ENCODE measurements at regions not wholly inside any gene's neighbourhood (a gene's known extent, or its start where the extent isn't known, plus 50 kb on each side); places are given as distances from the start of the nearest gene placed in this dataset.

DNA sequence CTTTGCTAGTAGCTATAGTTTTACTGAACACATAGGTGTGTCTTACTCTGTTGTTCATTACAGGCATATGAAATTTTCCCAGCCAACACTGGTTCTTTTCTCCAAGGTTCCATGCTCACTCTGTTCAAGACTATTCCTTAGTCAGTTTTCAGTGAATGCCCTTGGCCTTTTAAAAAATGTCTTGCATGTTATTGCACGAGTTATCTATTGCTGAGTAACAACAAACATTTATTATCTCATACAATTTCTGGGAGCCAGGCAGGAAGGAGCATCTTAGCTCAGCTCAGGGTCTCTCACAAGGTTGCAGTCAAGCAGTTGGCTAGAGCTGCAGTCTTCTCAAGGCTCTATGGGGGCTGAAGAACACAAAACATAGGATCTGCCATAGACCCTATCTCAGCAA lies 223.5 kb downstream of the BTG1 start:
- no peak for DNase-seq (ENCODE audit: low read depth in 2 of 2)

DNA sequence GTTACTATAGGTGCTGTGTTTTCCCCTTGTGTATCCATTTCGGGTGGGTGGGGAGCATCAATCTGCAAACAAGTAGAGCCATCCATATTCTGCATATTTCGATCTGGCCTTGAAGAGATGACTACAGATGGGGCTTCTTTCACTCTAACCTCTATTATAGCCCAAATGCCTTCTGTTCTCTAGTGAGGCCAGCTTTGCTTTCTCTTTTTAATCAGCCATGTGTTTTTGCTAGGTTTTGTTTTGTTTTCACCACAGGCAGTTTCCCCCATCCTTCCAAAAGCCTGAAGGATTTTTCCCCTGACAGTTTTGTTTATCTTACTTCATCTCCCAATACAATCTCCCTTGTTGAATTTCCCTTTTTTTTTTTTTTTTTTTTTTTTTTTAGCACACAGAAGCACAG lies 224.1 kb downstream of the BTG1 start:
- no peak for DNase-seq (ENCODE audit: low read depth in 2 of 2)

DNA sequence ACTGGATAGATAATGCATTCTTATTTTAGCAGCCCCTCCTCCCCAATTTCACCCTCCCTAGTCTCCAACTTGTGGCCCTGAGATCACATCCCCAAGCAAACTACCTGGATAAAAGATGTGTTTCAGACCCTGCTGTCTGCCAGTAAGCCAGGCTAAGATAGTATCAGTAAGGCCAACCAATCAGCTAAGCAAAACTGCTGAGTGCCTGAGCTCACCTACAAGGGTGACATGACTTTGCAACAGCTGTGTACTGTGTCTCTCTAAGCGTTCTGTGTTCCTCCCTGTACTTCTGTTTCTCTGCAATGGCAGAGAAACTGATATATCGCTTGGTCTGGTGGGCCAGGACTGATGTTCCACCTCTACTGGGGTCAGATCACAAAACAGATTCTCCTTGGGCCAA lies 224.9 kb downstream of the BTG1 start:
- no peak for DNase-seq (ENCODE audit: low read depth in 2 of 2)

DNA sequence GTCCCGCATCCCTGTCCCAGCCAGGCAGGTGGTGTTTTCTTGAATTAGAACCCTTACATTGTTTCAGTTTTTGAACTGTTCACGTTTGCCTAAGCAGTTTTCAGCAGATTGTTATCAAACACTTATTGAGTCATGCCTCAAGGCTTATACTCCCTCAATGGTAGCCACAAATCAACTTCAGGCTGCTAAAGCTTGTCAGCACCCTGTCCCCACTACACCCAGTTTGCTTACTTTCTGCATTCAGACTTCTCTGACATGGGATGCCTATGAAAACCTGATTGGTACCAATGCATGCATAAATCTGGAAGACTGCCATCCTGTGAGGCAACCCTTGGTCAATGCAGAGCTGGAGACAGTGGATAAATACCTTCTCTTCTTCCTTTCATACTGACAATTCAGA lies 225.4 kb downstream of the BTG1 start:
- no peak for DNase-seq (ENCODE audit: low read depth in 2 of 2)

DNA sequence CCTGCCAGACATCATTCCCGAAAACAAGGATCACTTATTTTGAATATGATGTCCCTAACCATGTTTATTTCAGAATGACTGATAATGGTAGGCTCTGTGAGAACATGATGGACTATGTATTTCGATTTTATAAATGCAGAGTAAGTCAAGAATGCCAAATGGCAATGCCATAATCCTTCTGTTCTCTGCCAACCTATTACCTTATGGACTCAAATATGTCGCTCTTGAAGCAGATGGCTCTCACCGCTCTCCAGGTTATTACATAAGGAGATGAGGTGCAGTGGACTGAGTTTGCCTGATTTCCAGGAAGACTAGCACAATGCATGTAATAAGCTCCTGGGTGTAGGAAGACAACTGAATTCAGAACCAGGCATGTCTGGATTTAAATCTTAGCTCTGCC lies 227.2 kb downstream of the BTG1 start:
- DNase-seq (ENCODE audit: low read depth in 2 of 2): no peak

DNA sequence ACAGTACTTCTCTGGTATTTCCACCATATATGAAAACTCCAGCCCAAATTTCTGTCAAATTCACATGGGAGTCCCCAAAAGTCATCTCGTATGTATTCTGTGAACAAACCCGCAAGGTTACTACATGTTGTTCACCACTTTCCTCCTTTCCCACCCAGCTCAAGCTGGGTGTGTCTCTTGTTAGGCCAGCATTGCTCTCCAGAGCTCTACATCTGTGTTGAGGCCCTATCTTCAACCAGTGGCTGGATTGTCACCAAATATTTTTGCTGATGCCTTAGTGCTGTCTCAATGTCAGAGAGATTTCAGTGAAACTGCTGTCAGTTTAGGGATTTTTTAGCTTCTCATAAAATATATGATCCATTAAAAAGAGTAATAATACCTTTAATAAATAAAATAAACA lies 230.9 kb downstream of the BTG1 start:
- DNase-seq (ENCODE audit: low read depth in 2 of 2): no peak

DNA sequence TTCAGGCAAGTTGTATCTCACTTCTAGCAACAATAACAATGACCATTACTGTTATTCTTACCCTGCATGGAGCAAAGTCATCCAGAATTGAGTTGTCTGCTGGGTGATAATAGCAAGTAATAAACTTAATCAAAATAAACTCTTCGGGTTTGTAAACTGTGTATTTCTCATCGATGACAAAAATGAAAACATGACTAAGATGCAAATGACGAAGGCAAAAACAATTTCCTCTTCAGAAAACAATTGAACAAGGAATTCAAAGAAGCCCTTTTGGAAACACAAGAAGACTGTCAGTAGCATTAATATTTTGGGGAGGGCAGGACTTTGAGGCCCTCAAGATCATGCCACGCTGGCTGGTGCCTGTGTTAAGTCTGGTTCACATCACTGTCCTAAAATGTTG lies 232.0 kb downstream of the BTG1 start:
- no peak for DNase-seq (ENCODE audit: low read depth in 2 of 2)

DNA sequence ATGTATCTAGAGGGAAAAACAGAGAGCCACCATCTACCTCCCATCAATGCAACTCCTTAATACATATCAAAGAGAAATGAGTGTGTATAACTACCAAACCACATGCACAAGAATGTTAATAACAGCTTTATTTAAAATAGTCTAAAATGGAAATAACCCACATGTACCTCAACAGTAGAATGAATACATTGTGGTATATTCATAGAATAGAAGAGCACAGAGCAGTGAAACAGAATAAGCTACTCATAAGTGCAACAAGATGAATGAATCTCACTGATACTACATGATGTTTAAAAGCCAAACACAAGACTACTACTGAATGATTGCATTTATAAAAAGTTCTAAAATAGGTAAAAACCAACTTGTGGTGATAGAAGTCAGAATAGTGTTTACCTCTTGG lies 232.5 kb downstream of the BTG1 start:
- DNase-seq (ENCODE audit: low read depth in 2 of 2): no peak

DNA sequence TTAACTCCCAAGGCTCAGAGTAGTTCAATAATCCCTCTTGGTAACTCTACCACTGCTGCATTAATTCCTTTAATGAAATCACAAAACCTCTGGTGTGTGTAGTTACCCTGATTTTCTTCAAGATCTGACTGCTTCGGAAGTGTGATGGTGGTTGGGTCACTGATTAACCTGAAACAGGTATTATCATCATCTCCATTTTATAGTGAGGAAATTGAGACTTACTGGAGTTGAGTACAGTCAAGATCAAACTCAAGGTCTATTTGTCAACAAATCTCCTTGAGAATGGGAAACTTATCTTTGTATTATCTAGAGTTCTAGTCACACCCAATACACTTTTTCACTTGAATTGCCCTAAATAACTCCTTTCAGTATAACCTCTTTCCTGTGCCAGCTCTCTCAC lies 233.5 kb downstream of the BTG1 start:
- DNase-seq (ENCODE audit: low read depth in 2 of 2): no peak

DNA sequence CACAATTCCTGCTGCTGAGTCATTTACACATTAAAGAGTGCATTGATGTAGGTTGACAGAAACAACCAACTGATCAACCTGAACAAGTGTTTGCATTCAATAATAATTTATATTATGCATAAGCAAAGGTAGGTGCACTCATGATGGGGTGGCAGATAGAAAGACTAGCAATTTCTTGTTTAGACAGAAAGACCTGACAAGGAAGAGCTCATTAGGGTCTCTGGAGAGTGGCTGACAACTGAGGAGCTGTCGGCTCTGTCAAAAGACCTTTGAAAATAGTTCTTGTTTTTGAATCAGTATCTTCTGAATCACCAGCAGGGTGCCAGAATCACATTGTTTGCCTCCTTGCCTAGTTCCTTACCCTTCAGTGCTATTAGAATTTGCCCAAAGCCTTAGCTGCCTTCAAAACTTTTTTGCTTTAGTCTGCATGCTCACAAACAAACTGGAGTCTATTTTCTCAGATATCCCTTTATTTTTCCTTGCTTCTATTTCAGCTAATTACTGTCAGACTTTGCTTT lies 234.7 kb downstream of the BTG1 start:
- DNase-seq (ENCODE audit: low read depth in 2 of 2): no peak

DNA sequence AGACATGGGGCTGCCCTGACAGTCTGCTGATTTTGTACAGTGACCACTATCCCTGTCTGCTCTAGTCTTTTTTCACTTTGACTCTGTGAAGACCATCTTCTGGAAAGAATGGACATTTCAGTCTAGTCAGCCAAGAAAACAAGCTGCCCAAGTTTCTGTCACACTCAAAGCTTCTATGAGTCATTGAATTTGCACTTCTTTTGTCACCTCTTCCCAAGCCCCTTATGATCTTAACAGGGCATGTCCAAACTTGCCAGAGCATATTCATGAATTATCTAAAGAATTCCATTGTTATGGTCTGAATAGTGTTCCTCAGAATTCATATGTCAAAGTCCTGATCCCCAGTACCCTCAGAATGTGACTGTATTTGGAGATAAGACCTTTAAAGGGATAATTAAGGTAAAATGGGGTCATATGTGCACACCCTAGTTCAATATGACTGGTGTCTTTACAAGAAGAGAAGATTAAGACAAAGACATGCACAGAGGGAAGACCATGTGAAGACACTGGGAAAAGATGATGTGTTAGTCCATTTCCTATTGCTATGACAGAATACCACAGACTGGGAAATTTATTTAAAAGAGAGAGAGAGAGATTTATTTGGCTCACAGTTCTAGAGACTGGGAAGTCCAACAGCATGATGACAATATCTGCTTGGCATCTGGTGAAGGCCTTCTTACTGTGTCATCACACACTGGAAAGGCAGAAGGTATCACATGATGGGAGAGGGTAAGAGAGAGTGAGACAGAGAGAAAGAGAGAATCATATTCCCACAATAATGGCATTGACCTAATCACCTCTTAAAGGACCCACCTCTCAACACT lies 242.6 kb downstream of the BTG1 start:
- no peak for DNase-seq (ENCODE audit: low read depth in 2 of 2)

DNA sequence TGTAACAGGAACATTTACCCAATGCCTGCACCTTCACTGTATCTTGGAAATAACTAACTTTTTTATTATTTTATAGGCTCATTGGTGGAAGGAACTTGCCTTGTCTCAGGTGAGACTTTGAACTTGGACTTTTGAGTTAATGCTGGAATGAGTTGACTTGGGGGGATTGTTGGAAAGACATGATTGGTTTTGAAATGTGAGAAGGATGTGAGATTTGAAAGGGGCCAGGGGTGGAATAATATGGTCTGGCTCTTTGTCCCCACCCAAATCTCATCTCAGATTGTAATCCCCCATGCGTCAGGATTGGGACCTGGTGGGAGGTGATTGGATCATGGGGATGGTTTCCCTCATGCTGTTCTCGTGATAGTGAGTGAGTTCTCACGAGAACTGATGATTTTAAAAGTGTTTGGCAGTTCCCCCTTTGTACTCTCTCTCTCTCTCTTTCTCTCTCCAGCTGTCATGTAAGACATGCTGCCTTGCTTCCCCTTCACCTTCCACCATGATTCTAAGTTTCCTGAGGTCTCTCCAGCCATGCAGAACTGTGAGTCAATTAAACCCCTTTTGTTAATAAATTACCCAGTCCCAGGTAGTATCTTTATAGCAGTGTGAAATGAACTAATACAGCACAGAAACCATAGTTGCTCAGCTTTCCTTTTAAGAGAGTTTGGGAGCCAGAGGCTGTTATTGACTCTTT lies 244.1 kb downstream of the BTG1 start:
- no peak for DNase-seq (ENCODE audit: low read depth in 2 of 2)

DNA sequence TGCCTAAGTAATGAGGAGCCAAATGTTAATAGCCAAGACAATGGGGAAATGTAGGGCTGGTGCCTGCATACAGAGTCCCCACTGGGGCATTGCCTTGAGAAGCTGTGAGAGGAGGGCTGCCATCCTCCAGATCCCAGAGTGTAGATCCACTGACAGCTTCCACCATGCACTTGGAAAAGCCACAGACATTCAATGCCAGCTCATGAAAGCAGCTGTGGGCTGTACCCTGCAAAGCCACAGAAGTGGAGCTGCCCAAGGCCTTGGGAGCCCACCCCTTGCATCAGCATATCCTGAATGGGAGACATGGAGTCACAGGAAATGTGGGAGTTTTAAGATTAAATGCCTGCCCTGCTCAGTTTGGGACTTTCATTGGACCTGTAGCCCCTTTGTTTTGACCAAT lies 244.7 kb downstream of the BTG1 start:
- DNase-seq (ENCODE audit: low read depth in 2 of 2): no peak

DNA sequence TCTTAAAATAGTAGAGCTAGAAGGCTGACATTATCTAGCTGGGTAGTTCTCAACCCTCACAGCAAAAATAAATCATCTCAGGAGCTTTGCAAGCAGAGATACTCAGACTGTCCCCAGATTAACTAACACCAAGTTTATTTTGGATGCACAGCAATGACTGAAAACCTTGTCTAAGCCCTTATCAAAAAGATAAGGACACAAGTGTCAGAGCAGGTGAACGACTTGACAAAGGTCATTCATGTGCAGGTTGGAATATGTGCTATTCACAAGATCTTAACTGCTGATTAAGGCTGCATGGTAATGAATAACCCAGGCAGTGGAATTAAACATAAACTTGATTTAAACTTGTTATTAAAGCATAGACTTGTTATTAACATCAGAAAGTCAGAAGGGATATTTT lies 246.6 kb downstream of the BTG1 start:
- DNase-seq (ENCODE audit: low read depth in 2 of 2): no peak

DNA sequence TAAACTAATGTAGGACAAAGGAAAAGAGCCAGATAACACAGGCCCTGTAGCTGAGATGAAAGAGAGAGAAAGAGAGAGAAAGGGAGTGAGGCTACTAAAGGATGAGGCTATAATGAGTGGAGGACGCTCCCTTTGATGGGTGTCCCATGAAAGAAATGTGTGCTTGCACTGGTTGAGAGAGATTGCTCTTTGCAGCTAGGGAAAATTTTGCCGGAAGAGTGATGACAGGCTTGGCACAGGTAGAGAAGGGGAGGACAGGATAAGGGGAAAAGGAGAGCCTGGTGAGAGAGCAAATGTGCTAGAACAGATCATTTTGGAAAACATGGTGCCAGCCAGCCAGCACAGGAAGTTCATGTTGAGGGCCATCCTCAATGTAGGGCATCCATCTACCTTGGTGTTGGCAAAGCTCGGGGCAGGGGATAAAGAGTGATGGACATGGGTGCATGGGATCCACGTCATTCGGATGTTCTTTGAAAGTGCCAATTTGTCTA lies 248.6 kb downstream of the BTG1 start:
- DNase-seq (ENCODE audit: low read depth in 2 of 2): no peak

DNA sequence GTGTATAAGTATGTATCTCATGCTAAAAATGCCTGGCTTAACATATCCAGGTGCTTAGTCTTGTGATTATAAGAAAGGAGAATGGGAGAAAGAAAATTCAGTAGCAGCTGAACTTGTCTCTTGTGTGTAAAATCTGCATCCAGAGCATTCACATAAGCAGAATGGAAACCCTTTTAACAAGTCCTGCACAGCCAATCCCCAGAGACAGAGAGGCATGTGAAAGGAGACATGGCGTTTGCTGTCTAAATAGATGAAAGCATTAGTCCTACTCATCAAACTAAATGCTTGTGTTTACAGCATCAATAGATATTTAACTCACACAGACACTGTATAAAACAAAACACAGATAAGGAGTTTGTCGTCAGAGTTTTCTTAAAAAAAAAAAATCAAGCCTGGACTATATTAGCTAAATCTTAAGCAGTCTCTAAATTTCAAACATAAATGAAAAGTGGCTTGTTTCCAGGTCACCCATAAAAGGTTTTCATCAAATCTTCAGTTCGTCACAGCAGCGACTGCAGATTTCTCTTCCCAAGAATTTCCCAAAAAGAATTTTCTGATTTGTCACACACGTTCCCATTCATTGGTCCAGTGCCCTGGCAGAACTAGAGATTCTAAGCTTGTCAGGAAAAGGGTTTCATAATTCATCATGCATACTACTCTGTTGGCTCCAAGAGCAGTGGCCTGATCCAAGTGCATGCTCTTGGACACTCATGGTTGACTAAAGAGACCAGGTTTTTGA lies 249.2 kb downstream of the BTG1 start:
- no peak for DNase-seq (ENCODE audit: low read depth in 2 of 2)

DNA sequence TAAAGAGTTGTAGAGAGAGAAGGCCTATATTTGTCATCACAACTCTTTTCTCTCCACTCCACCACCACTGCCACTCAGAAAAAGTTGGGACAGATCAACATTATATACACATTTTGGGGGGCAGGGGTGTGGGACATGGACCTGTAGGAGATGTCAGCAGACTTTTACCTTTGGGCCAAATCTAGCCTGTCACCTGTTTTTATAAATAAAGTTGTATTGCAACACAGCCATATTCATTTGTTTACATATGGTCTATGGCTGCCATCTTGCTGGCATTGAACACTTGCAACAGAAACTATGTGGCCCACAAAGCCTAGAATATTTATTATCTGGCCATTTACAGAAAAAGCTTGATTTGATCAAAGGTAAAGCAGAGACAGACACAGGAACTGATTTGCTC lies 250.7 kb downstream of the BTG1 start:
- DNase-seq (ENCODE audit: low read depth in 2 of 2): no peak

DNA sequence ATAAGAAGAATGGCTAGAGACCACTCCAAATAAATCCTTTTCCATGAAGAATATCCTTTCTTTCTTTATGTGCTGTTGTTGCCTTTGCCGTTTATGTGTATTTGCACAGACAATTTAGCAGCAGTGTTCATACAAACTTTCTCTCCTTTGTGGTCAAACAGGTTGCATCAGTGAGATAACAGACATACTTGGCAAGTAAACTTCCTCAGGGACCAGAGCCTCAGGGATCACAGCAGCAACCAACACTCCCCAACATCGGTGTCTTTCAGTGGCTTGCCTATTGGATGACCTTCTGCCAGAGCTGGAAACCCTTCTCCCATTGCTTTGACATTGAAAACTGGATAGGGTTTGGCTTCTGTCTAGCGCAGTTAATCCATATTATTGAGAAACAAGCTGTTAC lies 252.2 kb downstream of the BTG1 start:
- DNase-seq (ENCODE audit: low read depth in 2 of 2): no peak

DNA sequence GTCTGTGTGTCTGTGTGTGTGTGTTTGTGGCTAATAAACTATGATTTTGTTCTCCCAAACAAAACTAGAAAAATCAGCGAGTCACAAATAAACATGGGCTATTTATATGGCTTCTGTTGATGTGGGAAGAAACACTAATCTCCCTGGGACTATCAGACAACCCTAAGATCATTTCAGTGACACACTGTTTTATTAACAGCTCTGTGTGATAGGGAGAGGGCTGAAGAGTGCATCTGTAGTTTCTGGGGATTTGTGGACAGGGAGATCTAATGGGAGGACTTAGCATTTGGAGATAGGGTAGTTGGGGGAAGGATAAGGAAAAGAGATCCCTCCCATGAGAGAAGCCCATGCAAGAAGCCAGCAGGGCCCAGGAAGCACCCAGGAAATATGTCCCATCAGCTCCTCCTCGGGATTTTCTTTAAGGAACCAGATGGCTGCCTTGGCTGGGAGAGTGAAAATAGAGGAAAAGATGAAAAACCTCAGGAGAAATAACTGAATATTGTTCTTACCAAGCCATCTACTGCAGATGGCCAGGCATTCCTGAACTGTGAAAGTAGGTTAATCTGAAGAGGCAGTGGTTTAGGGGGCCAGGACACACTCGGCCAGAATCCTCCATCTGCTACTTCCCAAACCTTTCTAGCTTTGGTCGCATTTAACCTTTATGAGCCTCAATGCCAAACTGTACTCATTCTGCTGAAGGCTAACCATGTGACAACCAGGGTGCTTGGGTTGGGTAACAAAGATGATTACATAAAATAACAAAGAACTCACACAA lies 253.4 kb downstream of the BTG1 start:
- DNase-seq (ENCODE audit: low read depth in 2 of 2): no peak

DNA sequence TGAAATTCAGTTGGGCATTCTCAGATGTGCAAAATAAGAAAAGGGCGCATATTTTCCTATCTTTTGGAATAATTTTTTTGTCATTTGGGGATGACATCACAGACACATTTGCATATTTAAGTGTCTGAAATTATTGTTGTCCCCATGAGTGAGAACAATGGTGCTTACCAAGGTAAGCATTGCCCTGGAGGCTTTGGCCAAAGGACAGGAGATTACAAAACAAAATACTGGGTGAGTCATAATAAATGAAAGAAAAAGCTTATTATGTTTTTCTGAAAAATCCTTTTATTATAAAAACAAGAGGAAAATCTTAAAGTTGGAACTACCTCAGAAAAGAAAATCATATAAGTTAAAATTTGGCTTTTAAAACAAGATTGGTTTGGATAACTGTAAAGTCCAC lies 254.9 kb downstream of the BTG1 start:
- DNase-seq (ENCODE audit: low read depth in 2 of 2): no peak

DNA sequence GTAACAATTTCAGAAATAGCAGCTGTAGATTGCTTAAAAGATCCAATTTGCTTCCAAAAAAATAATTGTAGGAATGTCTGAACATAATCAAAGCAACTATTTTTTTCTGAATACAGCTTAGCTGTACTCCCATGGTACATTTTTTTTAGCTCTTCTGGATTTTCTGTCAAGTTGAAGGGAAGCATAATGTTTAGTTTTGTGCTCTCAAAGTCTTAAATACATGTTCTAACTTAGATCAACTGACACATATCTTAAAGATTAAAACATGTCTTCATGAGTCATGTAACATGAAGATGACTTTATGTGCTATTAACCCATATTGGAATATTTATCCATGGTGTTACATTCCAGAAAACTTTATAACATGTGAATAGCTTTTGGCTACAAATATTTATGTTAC lies 255.7 kb downstream of the BTG1 start:
- DNase-seq (ENCODE audit: low read depth in 2 of 2): no peak

DNA sequence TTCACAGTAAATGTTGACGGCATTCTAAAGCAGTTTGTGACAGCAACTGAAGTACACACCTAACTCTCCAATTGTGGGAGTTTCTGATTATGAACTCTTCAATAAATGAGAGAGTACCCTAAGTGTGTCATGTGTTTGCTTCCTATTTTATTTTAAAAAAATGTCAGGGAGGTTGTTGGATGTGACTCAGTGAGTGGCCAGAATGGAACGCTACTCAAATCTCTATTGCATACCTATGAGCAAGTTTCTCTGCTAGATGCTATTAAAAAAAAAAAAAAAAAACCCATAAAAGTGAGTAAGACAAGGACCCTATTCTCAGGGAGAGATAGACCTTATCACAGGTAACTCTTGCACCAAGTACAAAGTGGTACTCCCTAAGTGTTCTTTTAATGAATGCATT lies 256.6 kb downstream of the BTG1 start:
- no peak for DNase-seq (ENCODE audit: low read depth in 2 of 2)

Data from stimulated activated CD8-positive, alpha-beta memory T cell treated with anti-CD3 and anti-CD28 coated beads, Interleukin-2, amount 100 ng/mL, for 48 hours (primary cell).